GM23338 (cell line): ENCODE measurements at regions not wholly inside any gene's neighbourhood (a gene's known extent, or its start where the extent isn't known, plus 50 kb on each side); places are given as distances from the start of the nearest gene placed in this dataset.

Experiments
- ATAC-seq: fragments of 200-7000 bp; cut with Tn5 transposase; 3 replicates; pipeline ENCODE4 v1.9.1; 2020
- DNase-seq: peaks from one replicate; pipeline ENCODE4 v3.0.0-alpha.2; 2015; ENCODE audit warnings: low spot score
- H2AFZ ChIP-seq: fragments of 200-600 bp; sonication (generic); 2 replicates; pipeline ENCODE4 v1.8.0; 2016; ENCODE audit warnings: antibody characterized with exemption, mild to moderate bottlenecking, moderate library complexity
- H3F3A ChIP-seq: fragments of 200-600 bp; sonication (generic); replicated peaks from 2 replicates; pipeline ENCODE4 v1.8.0; 2017; ENCODE audit warnings: antibody characterized with exemption, mixed run types, low read depth
- H3K27ac ChIP-seq: fragments of 200-600 bp; sonication (generic); 2 replicates; pipeline ENCODE4 v1.6.1; 2016; ENCODE audit warnings: low read depth
- H3K27me3 ChIP-seq: fragments of 200-600 bp; sonication (generic); 2 replicates; pipeline ENCODE4 v1.8.0; 2016; ENCODE audit warnings: mild to moderate bottlenecking, mixed run types, moderate library complexity; ENCODE audit not compliant: insufficient read depth
- H3K36me3 ChIP-seq: fragments of 200-600 bp; sonication (generic); 2 replicates; pipeline ENCODE4 v1.8.0; 2016; ENCODE audit warnings: mild to moderate bottlenecking; ENCODE audit not compliant: insufficient read depth
- H3K4me1 ChIP-seq: fragments of 200-600 bp; sonication (generic); 2 replicates; pipeline ENCODE4 v1.8.0; 2016; ENCODE audit warnings: mild to moderate bottlenecking, moderate library complexity; ENCODE audit not compliant: insufficient read depth
- H3K4me2 ChIP-seq: fragments of 200-600 bp; sonication (generic); 2 replicates; pipeline ENCODE4 v1.7.1; 2017; ENCODE audit warnings: mixed run types
- H3K4me3 ChIP-seq: fragments of 200-600 bp; sonication (generic); 2 replicates; pipeline ENCODE4 v1.6.1; 2016; ENCODE audit warnings: mixed run types
- H3K79me2 ChIP-seq: fragments of 200-600 bp; sonication (generic); replicated peaks from 2 replicates; pipeline ENCODE4 v1.8.0; 2017; ENCODE audit warnings: mild to moderate bottlenecking; ENCODE audit not compliant: insufficient read depth
- H3K9me2 ChIP-seq: fragments of 200-600 bp; sonication (generic); 2 replicates; pipeline ENCODE4 v1.8.0; 2017; ENCODE audit not compliant: insufficient read depth
- H4K20me1 ChIP-seq: fragments of 200-600 bp; sonication (generic); replicated peaks from 2 replicates; pipeline ENCODE4 v1.8.0; 2017; ENCODE audit warnings: mild to moderate bottlenecking; ENCODE audit not compliant: insufficient read depth
- H3K27ac Mint-ChIP-seq: 2 replicates; pipeline ENCODE4 v1.8.0; 2020; ENCODE audit warnings: inconsistent platforms, mild to moderate bottlenecking, moderate library complexity, mixed read lengths
- H3K27me3 Mint-ChIP-seq: 3 replicates; pipeline ENCODE4 v1.8.0; 2022; ENCODE audit warnings: low read depth, mild to moderate bottlenecking, moderate library complexity, mixed read lengths, inconsistent platforms; ENCODE audit not compliant: insufficient read depth, poor library complexity
- H3K36me3 Mint-ChIP-seq: 3 replicates; pipeline ENCODE4 v1.8.0; 2021; ENCODE audit warnings: low read depth, mild to moderate bottlenecking, inconsistent platforms, moderate library complexity, mixed read lengths
- H3K4me1 Mint-ChIP-seq: 3 replicates; pipeline ENCODE4 v1.8.0; 2020; ENCODE audit warnings: mild to moderate bottlenecking, inconsistent platforms, mixed read lengths
- H3K4me3 Mint-ChIP-seq: 3 replicates; pipeline ENCODE4 v1.8.0; 2021; ENCODE audit warnings: moderate library complexity, mild to moderate bottlenecking, inconsistent platforms, mixed read lengths
- H3K9me3 Mint-ChIP-seq: 3 replicates; pipeline ENCODE4 v1.8.0; 2020; ENCODE audit warnings: moderate library complexity, mild to moderate bottlenecking, inconsistent platforms, mixed read lengths
- CREB1 ChIP-seq: fragments of 250-450 bp; sonication (Bioruptor Pico); IDR thresholded peaks from 2 replicates; pipeline ENCODE4 v1.5.0; 2020; ENCODE audit warnings: low read depth, mild to moderate bottlenecking, moderate library complexity
- CTCF ChIP-seq, 2 experiments: fragments of 200-600 bp in 1 of 2; sonication (generic) in 1 of 2; conservative IDR thresholded peaks; 2 replicates each; pipeline versions ENCODE4 v1.5.1 to v1.6.1; 2016 to 2017; ENCODE audit warnings: antibody characterized with exemption in 2 of 2, low read depth in 2 of 2, mild to moderate bottlenecking in 2 of 2, moderate library complexity in 1 of 2
- ETS1 ChIP-seq: IDR thresholded peaks from 2 replicates; pipeline ENCODE4 v1.6.1; 2016; ENCODE audit warnings: antibody characterized with exemption
- EZH2 ChIP-seq: fragments of 200-600 bp; sonication (generic); IDR thresholded peaks from one replicate; pipeline ENCODE4 v1.8.0; 2017; ENCODE audit warnings: antibody characterized with exemption, mild to moderate bottlenecking, low read depth; ENCODE audit not compliant: unreplicated experiment
- EZH2phosphoT487 ChIP-seq: fragments of 200-600 bp; sonication (generic); IDR thresholded peaks from one replicate; pipeline ENCODE4 v1.8.1; 2018; ENCODE audit warnings: antibody characterized with exemption; ENCODE audit not compliant: unreplicated experiment
- JUNB ChIP-seq: IDR thresholded peaks from one replicate; pipeline ENCODE4 v1.6.1; 2016; ENCODE audit warnings: antibody characterized with exemption; ENCODE audit not compliant: unreplicated experiment
- NANOG ChIP-seq: IDR thresholded peaks from 2 replicates; pipeline ENCODE4 v1.6.1; 2016; ENCODE audit warnings: antibody characterized with exemption, borderline replicate concordance
- POLR2AphosphoS5 ChIP-seq: IDR thresholded peaks from 2 replicates; pipeline ENCODE4 v1.6.1; 2016; ENCODE audit warnings: antibody characterized with exemption, low read depth
- REST ChIP-seq: IDR thresholded peaks from one replicate; pipeline ENCODE4 v1.6.1; 2018; ENCODE audit warnings: antibody characterized with exemption; ENCODE audit not compliant: unreplicated experiment
- STAT1 ChIP-seq: IDR thresholded peaks from one replicate; pipeline ENCODE4 v1.6.1; 2016; ENCODE audit warnings: antibody characterized with exemption; ENCODE audit not compliant: unreplicated experiment
- ZNF114 ChIP-seq: fragments of 250-450 bp; sonication (Bioruptor Pico); IDR thresholded peaks from 2 replicates; pipeline ENCODE4 v1.5.0; 2020; ENCODE audit warnings: mild to moderate bottlenecking, moderate library complexity
- ZNF331 ChIP-seq: fragments of 250-450 bp; sonication (Bioruptor Pico); IDR thresholded peaks from 2 replicates; pipeline ENCODE4 v1.5.0; 2020; ENCODE audit warnings: low read depth, mild to moderate bottlenecking, moderate library complexity
- ZNF462 ChIP-seq: fragments of 250-450 bp; sonication (Bioruptor Pico); IDR thresholded peaks from 2 replicates; pipeline ENCODE4 v1.5.0; 2020; ENCODE audit warnings: mild to moderate bottlenecking, moderate library complexity

DNA sequence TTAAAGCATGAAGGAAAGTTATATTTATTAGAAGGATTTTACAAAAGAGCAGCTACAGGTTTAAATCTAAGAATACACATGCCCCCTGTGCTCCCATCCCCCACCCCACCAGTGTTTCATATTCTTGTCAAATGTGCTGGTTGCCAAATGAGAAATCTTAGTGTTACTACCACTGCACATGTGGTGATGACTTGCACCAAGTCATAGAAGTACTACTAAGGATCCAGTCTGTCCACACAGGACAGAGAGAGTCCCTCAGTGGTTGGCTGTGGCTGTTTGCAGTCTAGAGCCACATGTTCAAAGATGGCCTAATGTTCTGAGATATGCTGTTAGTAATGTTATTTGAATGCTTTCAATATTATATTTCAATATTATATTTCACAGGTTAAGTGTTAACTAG, 268.8 kb downstream of the ADAMTS20 start:
- no peak overlapping the region for H3K4me3 ChIP-seq

More for the DNA sequence above, 268.8 kb downstream of the ADAMTS20 start:
- no peaks in the 10 kb centered on the region for H4K20me1 ChIP-seq
- no peak overlapping the region for H2AFZ ChIP-seq
- H3K4me2 ChIP-seq, result no peak overlapping the region
- no peaks in the 10 kb centered on the region for H3F3A ChIP-seq
- peaks cover 9% of the 10 kb centered on the region; the same call in 1 of the 2 replicates for H3K4me1 ChIP-seq
- TF ChIP-seq ZNF462 (no peak), ZNF331 (CRISPR knock-in tag) (no peak), CTCF (conservative IDR thresholded peaks at IDR 0.05; ENCODE audit: low read depth in 2 of 2) (no peak), REST (no peak), POLR2AphosphoS5 (no peak), JUNB (no peak), EZH2 (no peak), CREB1 (CRISPR knock-in tag) (no peak), EZH2phosphoT487 (no peak), ETS1 (no peak), ZNF114 (no peak), STAT1 (no peak), NANOG (no peak)
- no peaks in the 10 kb centered on the region for H3K79me2 ChIP-seq
- ATAC-seq (no peak), DNase-seq (no peak)
- Mint-ChIP-seq H3K36me3 (peaks cover 11% of the 10 kb centered on the region), H3K27ac (no peak overlapping the region), H3K9me3 (peaks cover 12% of the 10 kb centered on the region), H3K4me1 (peaks cover 10% of the 10 kb centered on the region; the same call in 2 of the 3 replicates), H3K27me3 (peaks cover 2% of the 10 kb centered on the region), H3K4me3 (no peak overlapping the region)
- no peaks in the 10 kb centered on the region for H3K27me3 ChIP-seq
- H3K9me2 ChIP-seq, result no peaks in the 10 kb centered on the region; the same call in 1 of the 2 replicates
- no peak overlapping the region for H3K27ac ChIP-seq
- H3K36me3 ChIP-seq, result no peaks in the 10 kb centered on the region
